GM11168 (cell line): ENCODE measurements at regions not wholly inside any gene's neighbourhood (a gene's known extent, or its start where the extent isn't known, plus 50 kb on each side); places are given as distances from the start of the nearest gene placed in this dataset.
"Not testable (repeated sequence)": the region's sequence is repeated elsewhere in the genome, so short reads cannot be mapped to it uniquely, and the experiment has no call there.

Source experiments
- in situ Hi-C: fragments of 300-500 bp; cut with MboI; formaldehyde crosslinking; loops from one replicate; pipeline ENCODE4 v1.12.0; 2022; ENCODE audit warnings: low sequenced_read_pairs; ENCODE audit not compliant: unreplicated experiment

- in situ Hi-C loops: loop anchor here (10.0 kb wide), 1 partner anchor 304 kb away; no protein-coding TSS in a partner anchor
Measured at GRCh38 chr21:14740692-14741091, 194.6 kb upstream of the SAMSN1 start.

GRCh38 chr21:14740116-14740515, 194.0 kb upstream of the SAMSN1 start:
- in situ Hi-C loops: loop anchor here (10.0 kb wide), 1 partner anchor 305 kb away; no protein-coding TSS in a partner anchor

DNA sequence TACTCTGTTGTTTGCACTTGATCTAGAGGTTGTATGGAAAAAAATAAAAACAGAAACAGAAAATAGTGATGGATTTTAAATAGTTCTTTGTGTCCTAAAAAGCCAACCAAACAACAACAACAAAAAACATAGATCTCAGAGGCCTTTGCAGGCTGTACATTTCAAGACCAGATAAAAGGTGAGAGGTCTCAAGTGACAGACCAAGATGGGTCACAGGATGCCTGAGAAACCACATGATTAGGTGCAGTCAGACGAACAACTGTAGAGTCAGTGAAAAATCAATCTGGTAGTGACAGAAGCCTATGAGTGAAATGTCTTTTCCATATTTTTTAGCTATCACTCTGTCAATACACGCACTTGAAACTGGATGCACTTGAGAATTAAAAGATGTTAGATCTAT, 193.5 kb upstream of the SAMSN1 start:
- in situ Hi-C loops: no loop called here

GRCh38 chr21:14738576-14738975, 192.5 kb upstream of the SAMSN1 start:
- in situ Hi-C loops: not testable (repeated sequence)

GRCh38 chr21:14737922-14738321, 191.8 kb upstream of the SAMSN1 start:
- in situ Hi-C loops: no loop called here

- in situ Hi-C loops: no loop called here
Measured at GRCh38 chr21:14737284-14737691, 191.2 kb upstream of the SAMSN1 start.

- in situ Hi-C loops: no loop called here
Measured at GRCh38 chr21:14736672-14737071, 190.6 kb upstream of the SAMSN1 start.

- in situ Hi-C loops: no loop called here
Measured at GRCh38 chr21:14736162-14736561, 190.0 kb upstream of the SAMSN1 start.

- in situ Hi-C loops: no loop called here
Measured at GRCh38 chr21:14734833-14735232, 188.7 kb upstream of the SAMSN1 start.

- in situ Hi-C loops: no loop called here
Measured at GRCh38 chr21:14734191-14734590, 188.1 kb upstream of the SAMSN1 start.

- in situ Hi-C loops: no loop called here
Measured at GRCh38 chr21:14725219-14725618, 179.1 kb upstream of the SAMSN1 start.

GRCh38 chr21:14722841-14723483, 176.8 kb upstream of the SAMSN1 start:
- in situ Hi-C loops: no loop called here

GRCh38 chr21:14720237-14720636, 174.1 kb upstream of the SAMSN1 start:
- in situ Hi-C loops: no loop called here

DNA sequence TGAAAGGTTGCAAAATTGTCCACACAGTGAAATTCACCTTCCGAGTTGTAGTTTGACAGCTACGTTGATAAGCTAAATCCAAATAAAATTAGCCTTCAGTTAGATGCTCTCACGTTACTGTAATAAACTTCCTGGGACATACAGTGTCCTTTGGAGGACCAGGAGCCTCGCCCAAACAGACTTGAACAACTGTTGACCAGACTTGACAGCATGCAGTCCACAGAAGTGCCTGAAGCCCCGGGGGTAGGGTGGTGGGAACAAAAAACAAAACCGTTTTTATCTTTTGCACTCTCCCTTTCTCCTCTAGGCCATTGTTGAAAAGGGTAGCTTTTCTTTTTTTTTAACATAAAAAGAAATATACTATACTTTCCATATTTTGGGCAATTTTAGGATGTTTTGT, 172.8 kb upstream of the SAMSN1 start:
- in situ Hi-C loops: no loop called here

DNA sequence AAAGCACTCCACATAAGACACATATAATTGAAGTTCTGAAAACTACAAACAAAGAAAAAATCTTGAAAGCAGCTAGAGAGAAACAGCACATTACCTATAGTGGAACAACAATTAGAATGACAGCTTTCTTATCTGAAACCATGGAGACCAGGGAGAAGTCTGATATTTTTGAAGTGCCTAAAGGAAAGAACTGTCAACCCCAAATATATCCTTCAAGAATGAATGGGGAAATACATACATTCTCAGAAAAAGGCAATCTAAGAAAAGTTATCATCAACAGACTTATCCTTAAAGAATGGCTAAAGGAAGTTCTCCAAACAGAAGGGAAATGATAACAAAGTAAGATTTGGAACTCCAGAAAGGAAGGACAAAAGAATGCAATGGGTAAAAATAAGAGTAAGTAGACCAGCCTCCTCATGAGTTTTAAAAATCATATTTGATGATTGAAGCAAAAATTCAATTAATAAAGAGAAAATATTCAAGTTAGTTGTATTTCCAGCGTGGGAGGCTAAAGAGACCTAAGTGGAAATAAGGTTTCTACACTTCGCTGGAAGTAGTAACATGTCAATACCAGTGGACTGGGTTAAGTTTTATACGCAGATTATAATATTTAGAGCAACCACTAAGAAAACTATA, 170.8 kb upstream of the SAMSN1 start:
- in situ Hi-C loops: no loop called here

GRCh38 chr21:14713109-14713508, 167.0 kb upstream of the SAMSN1 start:
- in situ Hi-C loops: no loop called here

- in situ Hi-C loops: no loop called here
Measured at GRCh38 chr21:14712121-14712715, 166.1 kb upstream of the SAMSN1 start.

DNA sequence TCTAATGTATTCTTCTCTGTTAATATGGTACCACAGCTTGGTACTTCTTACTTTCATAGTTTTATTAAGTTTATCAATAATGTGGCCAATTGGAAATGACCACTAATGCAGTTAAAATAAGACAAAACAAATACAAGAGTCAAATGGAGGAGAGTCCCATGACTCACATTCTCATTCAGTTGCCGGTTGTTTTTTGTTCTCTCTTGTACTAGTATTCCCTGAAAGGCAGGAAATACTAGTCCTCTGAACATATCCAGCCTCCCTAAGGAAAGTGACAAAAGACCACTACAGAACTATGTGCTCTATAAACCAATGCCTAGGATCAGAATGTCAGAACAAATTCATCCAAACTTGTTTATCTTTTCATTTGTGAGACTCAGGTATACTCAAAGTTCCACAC, 165.2 kb upstream of the SAMSN1 start:
- in situ Hi-C loops: no loop called here

- in situ Hi-C loops: no loop called here
Measured at GRCh38 chr21:14707511-14708020, 161.5 kb upstream of the SAMSN1 start.

GRCh38 chr21:14706712-14707510, 160.8 kb upstream of the SAMSN1 start:
- in situ Hi-C loops: no loop called here
